ENCODE measurements at regions not wholly inside any gene's neighbourhood (a gene's known extent, or its start where the extent isn't known, plus 50 kb on each side); places are given as distances from the start of the nearest gene placed in this dataset.

DNA sequence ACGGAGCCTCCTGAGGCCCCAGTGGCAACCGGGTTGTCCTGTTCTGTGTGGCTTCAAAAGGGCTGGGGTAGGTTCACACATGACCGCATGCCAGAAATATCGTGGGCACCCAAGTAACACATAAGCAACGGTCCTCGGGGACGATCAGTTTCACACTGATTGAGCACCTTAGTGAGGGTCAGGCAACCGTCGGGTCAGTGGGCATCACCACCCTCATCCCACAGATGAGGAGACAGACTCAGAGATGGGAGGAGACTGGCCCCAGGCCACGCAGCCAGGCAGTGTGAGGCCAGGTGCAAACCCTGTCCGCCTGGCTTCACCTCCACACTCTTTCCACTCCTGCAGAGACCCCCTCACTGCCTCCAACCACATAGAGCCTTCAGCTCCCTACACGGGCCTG is 309.8 kb downstream of the MATN1 start:
- peak; percentile 41 for DNase-seq
- H3K4me1 Mint-ChIP-seq: no peaks in the 10 kb centered on the region

DNA sequence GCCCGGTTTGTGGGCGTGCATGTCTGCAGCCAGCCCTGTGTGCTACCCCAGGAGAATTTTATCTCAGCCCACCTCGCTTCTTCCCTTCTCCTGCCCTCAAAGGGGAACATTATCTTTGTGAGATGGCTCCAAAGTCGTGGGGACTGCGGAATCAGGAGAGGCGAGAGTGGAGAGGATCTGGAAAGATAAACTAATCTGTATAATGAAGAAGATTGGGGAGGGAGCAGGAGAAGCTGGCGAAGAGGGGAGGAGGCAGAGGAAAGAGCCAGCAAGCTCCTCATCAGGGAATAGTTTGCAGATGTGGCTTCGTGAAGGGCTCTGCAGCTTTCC is 310.3 kb downstream of the MATN1 start:
- H3K27ac Mint-ChIP-seq: no peak overlapping the region
- no peaks in the 10 kb centered on the region for H3K27me3 Mint-ChIP-seq
- no peaks in the 10 kb centered on the region for H3K36me3 Mint-ChIP-seq (ENCODE audit: low read depth)
- intact Hi-C loops (cut with micrococcal nuclease): no loop called here
- DNase-seq: no peak
- H3K4me1 Mint-ChIP-seq: no peaks in the 10 kb centered on the region
- H3K4me3 Mint-ChIP-seq: no peak overlapping the region
- H3K9me3 Mint-ChIP-seq: no peaks in the 10 kb centered on the region

More for the DNA sequence above, 309.8 kb downstream of the MATN1 start:
- Mint-ChIP-seq H3K36me3 (ENCODE audit: low read depth) (no peaks in the 10 kb centered on the region), H3K27me3 (no peaks in the 10 kb centered on the region), H3K9me3 (no peaks in the 10 kb centered on the region), H3K27ac (no peak overlapping the region), H3K4me3 (no peak overlapping the region)
- intact Hi-C loops (cut with micrococcal nuclease): no loop called here

GRCh38 chr1:30412241-30413110 is 310.9 kb downstream of the MATN1 start:
- Mint-ChIP-seq H3K9me3 (no peaks in the 10 kb centered on the region), H3K36me3 (ENCODE audit: low read depth) (no peaks in the 10 kb centered on the region), H3K4me3 (no peak overlapping the region), H3K4me1 (no peaks in the 10 kb centered on the region), H3K27me3 (peaks cover 2% of the 10 kb centered on the region), H3K27ac (no peak overlapping the region)
- intact Hi-C loops (cut with micrococcal nuclease): no loop called here
- peak; percentile 30 for DNase-seq

DNA sequence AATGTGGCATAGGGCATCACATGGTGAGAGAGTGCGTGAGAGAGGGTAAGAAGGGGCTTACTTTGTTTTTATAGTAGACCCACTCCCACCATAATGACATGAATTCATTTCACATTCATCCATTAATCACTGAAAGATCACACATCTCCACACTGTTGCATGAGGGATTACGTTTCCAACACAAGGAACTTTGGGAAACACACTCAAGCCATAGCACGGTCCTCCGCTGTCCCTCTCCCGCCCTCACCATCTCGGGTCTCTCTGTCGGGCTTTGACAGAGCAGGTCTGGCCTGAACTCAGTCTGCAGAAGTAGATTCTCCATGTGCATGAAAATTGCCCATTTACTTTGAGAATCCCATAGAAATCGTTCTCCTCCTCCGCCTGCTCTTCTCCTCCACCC is 312.2 kb downstream of the MATN1 start:
- intact Hi-C loops (cut with micrococcal nuclease): no loop called here
- H3K9me3 Mint-ChIP-seq: no peaks in the 10 kb centered on the region
- H3K36me3 Mint-ChIP-seq (ENCODE audit: low read depth): no peaks in the 10 kb centered on the region
- peaks cover 2% of the 10 kb centered on the region for H3K27me3 Mint-ChIP-seq
- H3K27ac Mint-ChIP-seq: no peak overlapping the region
- H3K4me1 Mint-ChIP-seq: no peaks in the 10 kb centered on the region
- DNase-seq: peak; percentile 50
- H3K4me3 Mint-ChIP-seq: no peak overlapping the region

DNA sequence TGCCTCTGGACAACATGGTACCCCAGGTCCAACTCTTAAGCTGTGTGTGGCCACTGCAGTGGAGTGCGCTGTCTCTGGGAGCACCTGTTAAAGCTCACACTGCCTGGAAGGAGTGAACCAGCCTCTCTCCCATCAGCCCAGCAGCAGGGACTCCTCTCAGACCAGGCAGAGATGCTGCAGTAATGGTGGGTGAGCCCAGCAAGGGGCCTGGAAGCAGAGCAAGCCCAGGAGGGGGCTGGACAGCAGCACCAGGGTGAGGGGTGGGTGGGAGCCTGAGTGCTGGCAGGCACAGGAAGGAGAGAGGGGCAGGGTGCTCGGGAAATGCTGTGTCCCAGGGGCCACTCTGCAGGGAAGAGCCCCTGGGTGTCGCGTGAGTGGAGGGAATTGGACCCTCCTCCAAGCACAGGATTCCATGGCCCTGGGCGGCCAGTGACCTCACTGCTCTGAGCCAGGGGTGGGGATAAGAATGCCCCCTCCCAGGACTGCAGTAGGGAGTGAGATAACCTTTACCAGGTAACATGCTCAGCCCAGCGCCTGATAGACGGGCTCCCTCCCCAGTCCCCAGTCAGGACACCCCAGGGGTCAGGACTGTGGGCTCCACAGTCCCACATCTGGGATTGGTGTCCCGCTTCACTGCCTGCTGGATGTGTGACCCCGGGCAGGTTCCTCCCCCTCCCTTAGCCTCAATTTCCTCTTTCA is 313.1 kb downstream of the MATN1 start:
- Mint-ChIP-seq H3K27ac (no peak overlapping the region), H3K4me3 (no peak overlapping the region), H3K4me1 (no peaks in the 10 kb centered on the region), H3K9me3 (no peaks in the 10 kb centered on the region), H3K36me3 (ENCODE audit: low read depth) (no peaks in the 10 kb centered on the region), H3K27me3 (peaks cover 2% of the 10 kb centered on the region)
- peak; percentile 23 for DNase-seq
- intact Hi-C loops (cut with micrococcal nuclease): no loop called here

DNA sequence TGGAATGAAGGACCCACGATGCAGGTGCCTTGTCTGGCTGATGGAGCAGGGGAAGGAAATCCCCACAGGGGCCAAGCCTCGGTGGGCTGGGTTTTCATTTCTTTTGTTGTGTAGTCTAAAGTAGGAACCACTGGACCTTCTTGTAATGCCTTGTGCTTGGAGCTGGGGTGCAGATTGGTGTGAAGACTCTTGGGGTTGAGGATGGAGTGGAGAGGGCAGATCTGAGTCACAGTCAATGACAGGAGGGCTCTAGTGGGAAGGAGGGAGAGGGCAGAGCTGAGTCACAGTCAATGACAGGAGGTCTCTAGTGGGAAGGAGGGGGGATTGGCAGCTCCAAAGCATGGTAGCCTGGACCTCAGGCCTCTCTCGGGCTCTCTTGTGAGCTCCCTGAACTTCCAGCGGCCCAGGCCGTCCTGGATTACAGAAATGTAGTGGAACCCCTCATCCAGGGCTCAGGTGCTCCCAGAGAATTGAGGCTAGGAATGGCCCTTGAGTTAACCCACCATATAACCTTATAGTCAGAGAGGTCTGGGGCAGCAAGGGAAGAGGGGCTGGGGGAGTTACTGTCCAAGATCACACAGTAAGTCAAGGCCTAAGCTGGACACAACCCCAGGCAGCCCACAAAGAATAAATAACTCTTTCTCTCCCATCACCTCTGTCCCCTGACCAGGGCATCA is 313.8 kb downstream of the MATN1 start:
- no peak overlapping the region for H3K27ac Mint-ChIP-seq
- intact Hi-C loops (cut with micrococcal nuclease): no loop called here
- H3K4me3 Mint-ChIP-seq: no peak overlapping the region
- H3K36me3 Mint-ChIP-seq (ENCODE audit: low read depth): no peaks in the 10 kb centered on the region
- peak; percentile 50 for DNase-seq
- no peaks in the 10 kb centered on the region for H3K4me1 Mint-ChIP-seq
- H3K9me3 Mint-ChIP-seq: no peaks in the 10 kb centered on the region
- H3K27me3 Mint-ChIP-seq: peaks cover 2% of the 10 kb centered on the region

- Mint-ChIP-seq H3K9me3 (no peaks in the 10 kb centered on the region), H3K27ac (no peak overlapping the region), H3K4me3 (no peak overlapping the region), H3K4me1 (no peaks in the 10 kb centered on the region), H3K36me3 (ENCODE audit: low read depth) (no peaks in the 10 kb centered on the region), H3K27me3 (peaks cover 2% of the 10 kb centered on the region)
- intact Hi-C loops (cut with micrococcal nuclease): no loop called here
- peak; percentile 39 for DNase-seq
Observed at GRCh38 chr1:30407865-30408580, 315.4 kb downstream of the MATN1 start.

GRCh38 chr1:30406996-30407864 is 316.2 kb downstream of the MATN1 start:
- H3K27ac Mint-ChIP-seq: no peak overlapping the region
- H3K27me3 Mint-ChIP-seq: peaks cover 3% of the 10 kb centered on the region
- no peaks in the 10 kb centered on the region for H3K9me3 Mint-ChIP-seq
- H3K4me1 Mint-ChIP-seq: no peaks in the 10 kb centered on the region
- peak; percentile 49 for DNase-seq
- H3K4me3 Mint-ChIP-seq: no peak overlapping the region
- H3K36me3 Mint-ChIP-seq (ENCODE audit: low read depth): no peaks in the 10 kb centered on the region
- intact Hi-C loops (cut with micrococcal nuclease): no loop called here

DNA sequence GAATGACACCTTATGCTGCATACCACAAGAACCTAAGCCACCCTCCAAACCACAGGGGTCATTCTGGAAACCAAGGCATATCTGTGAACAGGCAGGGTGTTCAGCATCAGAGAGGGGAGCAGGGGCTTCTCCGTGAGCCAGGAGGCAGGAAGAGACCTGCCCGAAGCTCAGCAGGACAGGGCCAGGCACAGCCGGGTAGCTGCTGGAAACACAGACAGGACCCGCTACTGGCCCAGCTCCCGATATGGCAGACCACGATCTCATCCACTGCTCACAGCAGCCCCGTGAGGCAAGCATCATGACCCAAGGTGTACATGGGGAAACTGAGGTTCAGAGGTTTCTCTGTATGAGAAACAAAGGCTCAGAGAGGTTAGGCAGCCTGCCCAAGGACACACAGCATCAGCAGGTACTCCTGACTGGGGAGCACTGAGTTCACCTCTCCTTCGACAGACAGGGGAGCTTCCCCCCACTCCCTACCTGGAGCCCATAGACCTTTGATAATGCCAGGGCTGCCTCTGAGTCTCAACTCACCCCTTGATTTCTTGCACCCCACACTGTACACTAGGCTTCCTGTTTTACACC is 317.7 kb downstream of the MATN1 start:
- H3K36me3 Mint-ChIP-seq (ENCODE audit: low read depth): no peaks in the 10 kb centered on the region
- DNase-seq: peak; percentile 19
- intact Hi-C loops (cut with micrococcal nuclease): no loop called here
- H3K9me3 Mint-ChIP-seq: no peaks in the 10 kb centered on the region
- no peak overlapping the region for H3K27ac Mint-ChIP-seq
- no peak overlapping the region for H3K4me3 Mint-ChIP-seq
- H3K27me3 Mint-ChIP-seq: peaks cover 3% of the 10 kb centered on the region
- no peaks in the 10 kb centered on the region for H3K4me1 Mint-ChIP-seq

DNA sequence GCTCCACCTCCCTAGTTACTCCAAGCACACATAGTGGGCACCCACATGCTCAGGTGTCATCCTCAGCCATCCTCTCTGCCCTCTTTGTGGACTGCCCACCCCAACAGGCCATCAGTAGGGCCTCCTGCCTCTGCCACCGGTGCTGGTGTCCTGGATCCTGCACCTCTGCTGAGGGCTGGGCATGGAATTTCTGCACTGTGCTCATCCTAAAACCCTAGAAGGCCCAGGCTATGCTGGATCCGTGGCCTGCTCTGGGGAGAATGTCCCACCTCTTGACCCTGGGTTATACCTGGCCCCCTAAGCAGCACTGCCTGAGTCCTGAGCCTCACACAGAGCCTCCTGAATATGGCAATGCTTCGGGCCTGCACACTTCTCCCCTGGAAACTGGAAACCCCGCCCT is 318.3 kb downstream of the MATN1 start:
- H3K4me3 Mint-ChIP-seq: no peak overlapping the region
- no peak for DNase-seq
- no peaks in the 10 kb centered on the region for H3K4me1 Mint-ChIP-seq
- no peaks in the 10 kb centered on the region for H3K9me3 Mint-ChIP-seq
- H3K27ac Mint-ChIP-seq: no peak overlapping the region
- peaks cover 3% of the 10 kb centered on the region for H3K27me3 Mint-ChIP-seq
- no peaks in the 10 kb centered on the region for H3K36me3 Mint-ChIP-seq (ENCODE audit: low read depth)
- intact Hi-C loops (cut with micrococcal nuclease): no loop called here

DNA sequence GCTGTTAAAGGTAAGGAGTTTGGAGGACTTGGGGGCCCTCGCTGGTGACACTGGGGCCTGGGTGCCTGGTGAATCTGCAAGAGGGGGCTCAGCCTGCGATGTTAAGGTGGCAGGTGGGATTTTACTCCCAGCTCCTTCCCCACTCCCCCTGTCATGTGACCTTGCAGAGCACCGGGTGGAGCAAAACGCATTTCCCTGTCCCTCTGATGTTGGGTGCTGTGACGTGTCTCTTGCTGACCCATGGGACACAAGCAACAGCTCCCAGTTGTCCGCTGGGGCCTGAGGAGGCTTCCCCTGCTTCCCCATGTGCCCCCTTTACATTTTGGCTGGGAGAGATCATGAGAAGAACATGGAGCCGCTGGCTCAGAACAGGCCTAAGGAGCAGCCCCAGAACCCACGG is 319.0 kb downstream of the MATN1 start:
- Mint-ChIP-seq H3K36me3 (ENCODE audit: low read depth) (no peaks in the 10 kb centered on the region), H3K27me3 (peaks cover 3% of the 10 kb centered on the region), H3K4me1 (no peaks in the 10 kb centered on the region), H3K27ac (no peak overlapping the region), H3K4me3 (no peak overlapping the region), H3K9me3 (no peaks in the 10 kb centered on the region)
- intact Hi-C loops (cut with micrococcal nuclease): no loop called here
- no peak for DNase-seq

GRCh38 chr1:30403726-30404125 is 319.7 kb downstream of the MATN1 start:
- Mint-ChIP-seq H3K9me3 (no peaks in the 10 kb centered on the region), H3K27me3 (peaks cover 3% of the 10 kb centered on the region), H3K27ac (no peak overlapping the region), H3K4me3 (no peak overlapping the region), H3K4me1 (no peaks in the 10 kb centered on the region), H3K36me3 (ENCODE audit: low read depth) (no peaks in the 10 kb centered on the region)
- intact Hi-C loops (cut with micrococcal nuclease): no loop called here
- DNase-seq: no peak

Data from activated CD4-positive, alpha-beta T cell treated with anti-CD3 and anti-CD28 coated beads, Interleukin-2, amount 10 ng/mL, durations not matched to agents 24 days and 14 days (primary cell).